ENCODE measurements at regions not wholly inside any gene's neighbourhood (a gene's known extent, or its start where the extent isn't known, plus 50 kb on each side); places are given as distances from the start of the nearest gene placed in this dataset.

GRCh38 chr18:23386317-23386716, 66.8 kb upstream of the RIOK3 start:
- DNase-seq (ENCODE audit: low read depth) = peak; percentile 3

- DNase-seq (ENCODE audit: low read depth) = no peak
Observed at GRCh38 chr18:23387265-23387664, 65.8 kb upstream of the RIOK3 start.

DNA sequence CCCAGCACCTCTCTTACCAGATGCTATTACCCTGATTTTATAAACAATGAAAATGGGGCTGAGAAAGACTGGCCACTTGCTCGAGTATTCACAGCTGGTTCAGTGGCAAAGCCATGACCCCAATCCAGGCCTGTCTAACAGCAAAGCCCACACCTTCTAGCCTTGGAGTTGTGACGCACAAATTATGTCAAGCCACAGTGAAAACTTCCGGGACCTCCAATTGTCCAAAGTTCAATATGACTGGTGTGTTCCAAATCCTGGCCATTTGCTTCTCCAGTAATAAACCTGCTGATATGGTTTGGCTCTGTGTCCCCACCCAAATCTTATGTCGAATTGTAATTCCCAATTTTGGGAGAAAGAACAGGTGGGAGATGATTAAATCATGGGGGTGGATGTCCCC, 64.7 kb upstream of the RIOK3 start:
- no peak for DNase-seq (ENCODE audit: low read depth)

GRCh38 chr18:23391156-23391555, 61.9 kb upstream of the RIOK3 start:
- no peak for DNase-seq (ENCODE audit: low read depth)

GRCh38 chr18:23397907-23398306, 55.2 kb upstream of the RIOK3 start:
- DNase-seq (ENCODE audit: low read depth) = no peak

DNA sequence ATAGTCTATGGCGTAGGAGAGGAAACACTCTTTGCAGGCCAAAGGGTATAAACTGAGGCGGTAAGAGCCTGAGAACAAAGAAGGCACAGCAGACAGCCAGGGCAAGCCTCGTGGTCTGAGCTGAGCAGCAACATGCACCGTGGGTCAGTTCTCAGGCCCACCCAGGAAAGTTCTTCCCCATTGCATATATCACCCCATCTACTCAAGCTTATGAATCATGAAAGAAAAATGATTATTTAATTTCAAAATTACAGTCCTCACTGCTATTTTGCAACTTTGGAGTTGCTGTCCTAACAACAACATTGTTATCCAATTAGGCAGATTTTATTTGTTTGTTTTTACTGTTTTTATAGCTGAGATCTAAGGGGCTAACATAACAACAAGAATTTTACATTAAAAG, 54.7 kb upstream of the RIOK3 start:
- DNase-seq (ENCODE audit: low read depth) = no peak

GRCh38 chr18:23399067-23399466, 54.0 kb upstream of the RIOK3 start:
- DNase-seq (ENCODE audit: low read depth) = no peak

GRCh38 chr18:23400918-23401317, 52.2 kb upstream of the RIOK3 start:
- DNase-seq (ENCODE audit: low read depth) = no peak

DNA sequence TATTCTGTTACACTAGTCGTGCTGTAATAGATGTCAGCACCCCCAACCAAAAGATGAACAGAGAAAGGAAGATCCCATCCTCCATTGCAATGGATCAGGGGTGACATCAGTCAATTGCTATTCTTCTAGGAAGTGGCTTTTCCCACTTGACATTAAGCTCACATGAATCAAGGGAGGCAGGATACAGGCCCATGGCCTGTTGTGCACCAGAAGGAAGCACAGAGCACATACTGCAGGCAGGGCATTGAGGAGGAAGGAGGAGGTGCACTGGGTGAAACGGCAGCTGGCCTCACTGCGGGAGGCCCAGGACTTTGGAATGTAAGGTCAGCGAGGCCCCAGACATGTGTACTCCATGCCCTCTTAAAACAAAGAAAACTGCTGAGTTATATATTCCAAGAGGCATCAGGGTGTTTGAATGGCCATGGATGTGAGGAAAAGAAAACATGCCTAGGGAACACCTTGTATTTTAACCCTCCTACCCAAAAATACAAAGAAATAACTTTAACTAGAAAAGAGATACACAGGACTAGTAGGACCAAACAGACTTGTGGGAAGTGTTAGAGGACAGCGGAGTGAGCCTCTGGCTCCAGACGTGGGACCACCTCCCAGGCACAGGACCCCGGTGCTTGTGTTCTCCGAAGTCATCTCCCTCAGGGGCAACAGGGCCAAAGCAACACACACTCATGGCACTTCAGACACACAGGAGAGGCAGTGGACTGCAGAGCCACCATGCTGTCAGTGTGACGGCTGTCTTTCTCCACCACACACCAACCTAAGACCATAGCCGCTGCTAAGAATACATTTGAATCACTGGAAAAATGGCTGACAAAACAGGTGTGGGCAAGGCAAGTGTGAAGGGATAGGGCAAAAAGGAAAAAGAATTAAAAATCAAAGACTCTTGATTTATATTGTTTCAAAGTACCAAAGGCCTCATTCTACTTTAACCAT, 51.4 kb upstream of the RIOK3 start:
- peak; percentile 78 for DNase-seq (ENCODE audit: low read depth)
